ENCODE measurements at regions not wholly inside any gene's neighbourhood (a gene's known extent, or its start where the extent isn't known, plus 50 kb on each side); places are given as distances from the start of the nearest gene placed in this dataset.
"Not testable (repeated sequence)": the region's sequence is repeated elsewhere in the genome, so short reads cannot be mapped to it uniquely, and the experiment has no call there.

DNA sequence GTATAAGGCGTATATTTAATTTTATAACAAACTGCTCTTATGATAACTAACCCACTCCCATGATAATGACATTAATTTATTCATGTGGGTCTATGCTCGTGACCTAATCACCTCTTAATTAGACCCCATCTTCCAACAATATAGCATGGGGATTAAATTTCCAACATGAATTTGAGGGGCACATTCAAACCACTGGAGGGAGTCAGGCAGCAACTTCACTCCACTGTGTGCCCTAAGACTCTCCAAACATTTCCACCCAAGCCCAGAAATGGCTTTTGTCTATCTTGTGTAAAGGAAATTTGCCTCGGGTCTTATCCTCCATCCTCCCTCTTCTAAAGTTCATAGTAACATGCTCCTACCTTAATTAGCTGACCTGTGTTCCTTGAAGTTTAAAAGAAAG is 616.1 kb upstream of the CPEB2 start:
- no peak for DNase-seq (ENCODE audit: low read depth in 4 of 4, low spot score in 2 of 4)

GRCh38 chr4:14387647-14388046 is 614.6 kb upstream of the CPEB2 start:
- no peak for DNase-seq (ENCODE audit: low read depth in 4 of 4, low spot score in 2 of 4)

DNA sequence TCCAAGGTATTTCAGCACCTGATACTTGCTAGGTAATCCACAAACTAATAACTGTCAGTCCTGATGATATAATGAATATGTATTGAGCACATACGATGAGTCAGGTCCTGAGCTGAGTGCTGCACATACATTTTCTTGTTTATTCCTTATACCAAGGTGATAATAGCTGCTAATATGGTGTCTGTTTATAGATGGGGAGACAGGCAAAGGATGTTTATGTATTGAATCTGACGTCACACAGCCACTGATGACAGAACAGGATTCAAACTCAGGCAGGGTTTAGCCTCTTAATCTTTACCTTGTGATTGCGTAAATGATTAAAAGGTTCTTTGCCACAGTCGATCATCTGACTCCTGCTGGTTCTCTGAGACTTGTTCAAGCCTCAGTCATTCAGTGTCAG is 609.9 kb upstream of the CPEB2 start:
- DNase-seq (ENCODE audit: low read depth in 4 of 4, low spot score in 2 of 4) = no peak

DNA sequence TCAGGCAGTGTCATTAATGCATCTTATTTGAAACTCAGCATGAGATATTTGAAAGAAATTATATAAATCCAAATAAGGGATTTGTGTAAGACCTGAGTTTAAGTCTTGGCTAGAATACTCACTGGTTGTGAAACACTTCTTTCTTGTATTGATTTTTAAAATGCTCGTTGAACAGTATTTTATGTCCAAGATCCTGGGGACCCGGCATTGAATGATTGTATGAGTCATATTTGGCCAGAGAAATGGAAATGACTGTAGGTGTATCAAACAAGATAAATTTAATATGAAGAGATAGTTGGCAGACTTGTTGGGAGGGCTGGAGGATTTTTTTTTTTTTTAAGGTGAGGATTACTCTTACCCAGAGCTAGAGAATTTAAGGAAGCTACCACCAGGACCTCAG is 606.1 kb upstream of the CPEB2 start:
- DNase-seq (ENCODE audit: low read depth in 4 of 4, low spot score in 2 of 4) = no peak

- no peak for DNase-seq (ENCODE audit: low read depth in 4 of 4, low spot score in 2 of 4)
These were observed 602.4 kb upstream of the CPEB2 start for GRCh38 chr4:14399848-14400247.

- no peak for DNase-seq (ENCODE audit: low read depth in 4 of 4, low spot score in 2 of 4)
These were observed 602.0 kb upstream of the CPEB2 start for GRCh38 chr4:14400307-14400706.

- no peak for DNase-seq (ENCODE audit: low read depth in 4 of 4, low spot score in 2 of 4)
These were observed 599.1 kb upstream of the CPEB2 start for GRCh38 chr4:14403132-14403531.

DNA sequence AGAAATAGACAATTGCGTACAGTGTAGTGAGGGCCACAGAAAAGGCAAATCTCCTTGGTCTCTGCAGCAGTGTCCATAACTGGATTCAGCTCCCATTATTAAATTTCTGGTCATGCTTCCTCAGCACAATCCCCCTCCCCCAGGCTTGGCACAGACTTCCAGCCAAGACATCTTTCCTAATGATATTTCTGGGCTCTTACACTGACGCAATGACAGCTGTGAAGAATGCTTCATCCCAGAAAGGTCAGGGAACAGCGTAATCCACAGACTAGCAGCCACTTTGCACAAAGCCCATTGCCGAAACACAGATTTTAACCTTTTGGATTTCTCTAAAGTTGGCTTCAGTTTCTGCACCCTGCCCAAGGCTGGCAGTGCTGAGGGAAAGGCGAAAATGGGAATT is 597.6 kb upstream of the CPEB2 start:
- DNase-seq (ENCODE audit: low read depth in 4 of 4, low spot score in 2 of 4) = no peak

DNA sequence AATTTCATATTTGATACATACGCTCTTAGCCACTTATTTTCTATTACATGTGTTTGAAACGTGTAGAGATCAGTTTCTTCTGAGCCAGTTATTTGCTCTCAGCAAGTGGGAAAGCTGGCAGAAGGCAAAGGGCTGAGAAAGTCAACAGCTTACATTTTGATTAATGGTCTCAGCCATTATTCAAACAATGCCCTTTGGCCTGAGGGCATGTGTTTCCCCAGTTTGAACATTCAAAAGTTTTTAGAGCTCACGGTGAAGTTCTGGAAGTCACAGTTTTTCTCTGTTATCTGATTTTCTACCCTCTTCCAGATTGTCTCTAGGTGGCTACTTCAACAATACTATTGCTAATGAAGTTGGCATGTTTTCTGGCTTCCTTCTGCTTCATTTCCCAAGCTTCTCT is 591.8 kb upstream of the CPEB2 start:
- no peak for DNase-seq (ENCODE audit: low read depth in 4 of 4, low spot score in 2 of 4)

GRCh38 chr4:14415146-14415545 is 587.1 kb upstream of the CPEB2 start:
- DNase-seq (ENCODE audit: low read depth in 4 of 4, low spot score in 2 of 4) = peak in 1 of 4 donors; percentile 2

- DNase-seq (ENCODE audit: low read depth in 4 of 4, low spot score in 2 of 4) = no peak
These were observed 582.8 kb upstream of the CPEB2 start for GRCh38 chr4:14419516-14419915.

DNA sequence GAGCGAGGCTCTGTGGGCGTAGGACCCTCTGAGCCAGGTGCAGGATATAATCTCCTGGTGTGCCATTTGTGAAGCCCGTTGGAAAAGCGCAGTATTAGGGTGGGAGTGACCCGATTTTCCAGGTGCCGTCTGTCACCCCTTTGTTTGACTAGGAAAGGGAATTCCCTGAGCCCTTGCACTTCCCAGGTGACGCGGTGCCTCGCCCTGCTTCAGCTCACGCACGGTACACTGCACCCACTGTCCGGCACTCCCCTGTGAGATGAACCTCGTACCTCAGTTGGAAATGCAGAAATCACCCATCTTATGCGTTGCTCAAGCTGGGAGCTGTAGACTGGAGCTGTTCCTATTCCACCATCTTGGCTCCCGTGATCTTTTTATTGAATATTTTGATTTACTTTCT is 576.0 kb upstream of the CPEB2 start:
- DNase-seq (ENCODE audit: low read depth in 4 of 4, low spot score in 2 of 4) = not testable (repeated sequence)

DNA sequence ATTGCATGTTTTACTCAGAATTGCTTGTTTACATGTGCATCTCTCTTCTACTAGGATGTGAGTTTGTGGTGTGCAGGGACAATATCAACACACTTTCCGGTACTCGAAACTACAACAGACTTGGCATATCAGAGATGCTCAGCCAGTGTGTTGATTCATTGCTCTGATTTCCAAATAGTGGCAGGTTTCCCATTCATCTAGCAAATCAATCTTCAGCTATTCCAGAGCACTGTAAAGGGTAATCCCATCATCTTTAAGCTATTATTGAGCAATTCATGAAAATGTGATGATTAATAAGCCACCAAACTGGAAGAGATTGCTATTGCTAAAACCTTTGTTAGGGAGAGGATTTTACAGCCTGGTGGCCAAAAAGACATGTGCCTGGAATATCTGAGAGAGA is 574.2 kb upstream of the CPEB2 start:
- DNase-seq (ENCODE audit: low read depth in 4 of 4, low spot score in 2 of 4) = no peak

- DNase-seq (ENCODE audit: low read depth in 4 of 4, low spot score in 2 of 4) = no peak
These were observed 570.8 kb upstream of the CPEB2 start for GRCh38 chr4:14431155-14432134.

- DNase-seq (ENCODE audit: low read depth in 4 of 4, low spot score in 2 of 4) = no peak
These were observed 567.8 kb upstream of the CPEB2 start for GRCh38 chr4:14434483-14434882.

GRCh38 chr4:14434916-14435315 is 567.4 kb upstream of the CPEB2 start:
- no peak for DNase-seq (ENCODE audit: low read depth in 4 of 4, low spot score in 2 of 4)

DNA sequence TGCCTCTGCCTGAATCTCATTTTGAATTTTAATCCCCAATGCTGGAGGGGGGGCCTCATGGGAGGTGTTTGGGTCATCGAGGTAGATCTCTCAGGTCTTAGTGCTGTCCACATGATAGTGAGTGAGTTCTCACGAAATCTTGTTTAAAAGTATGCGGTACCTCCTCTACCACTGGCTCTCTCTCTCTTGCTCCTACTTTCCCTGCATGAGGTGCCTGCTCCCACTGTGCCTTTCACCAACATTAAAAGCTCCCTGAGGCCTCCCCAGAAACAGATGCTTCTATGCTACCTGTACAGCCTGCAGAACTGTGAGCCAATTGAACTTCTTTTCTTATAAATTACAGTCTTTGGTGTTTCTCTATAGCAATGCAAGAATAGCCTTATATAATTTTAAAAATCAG is 560.7 kb upstream of the CPEB2 start:
- no peak for DNase-seq (ENCODE audit: low read depth in 4 of 4, low spot score in 2 of 4)

DNA sequence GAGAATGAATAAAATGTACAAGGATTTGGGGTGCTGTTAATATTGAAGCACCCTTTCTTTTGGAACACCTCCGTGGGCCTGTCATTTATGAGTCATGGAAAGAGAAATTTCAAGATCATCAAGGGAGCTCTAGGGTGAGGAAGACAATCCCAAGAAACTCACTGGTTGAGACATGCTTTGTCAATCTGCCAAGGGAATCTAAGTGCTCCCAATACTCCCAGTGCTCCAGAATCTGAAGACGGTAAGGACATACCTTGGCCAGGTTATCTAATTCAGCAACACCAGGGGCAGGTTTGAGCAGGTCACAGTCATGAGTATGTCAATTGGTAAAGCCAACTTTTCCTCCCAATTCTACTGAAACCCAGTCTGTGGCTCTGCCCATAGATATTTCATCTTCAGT is 556.4 kb upstream of the CPEB2 start:
- DNase-seq (ENCODE audit: low read depth in 4 of 4, low spot score in 2 of 4) = no peak

GRCh38 chr4:14446311-14446710 is 556.0 kb upstream of the CPEB2 start:
- no peak for DNase-seq (ENCODE audit: low read depth in 4 of 4, low spot score in 2 of 4)

DNA sequence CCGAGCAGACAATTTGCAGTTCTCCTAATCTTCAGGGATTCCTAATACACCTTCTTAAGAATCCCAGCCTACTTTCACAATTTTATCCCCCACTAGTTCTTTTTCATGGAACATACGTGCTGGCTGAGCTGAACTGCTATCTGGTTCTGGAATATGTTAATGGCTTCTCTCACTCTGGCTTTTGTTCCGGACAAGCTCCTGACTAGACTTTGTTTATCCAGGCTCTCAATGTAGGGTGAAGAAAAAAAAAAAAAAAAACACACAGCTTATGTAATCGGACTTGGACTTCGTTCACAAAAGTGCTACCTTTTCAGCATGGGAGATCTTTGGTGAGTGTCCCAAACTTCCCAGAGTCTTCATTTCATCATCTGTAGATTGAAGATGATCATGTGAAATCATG is 555.4 kb upstream of the CPEB2 start:
- DNase-seq (ENCODE audit: low read depth in 4 of 4, low spot score in 2 of 4) = no peak

DNA sequence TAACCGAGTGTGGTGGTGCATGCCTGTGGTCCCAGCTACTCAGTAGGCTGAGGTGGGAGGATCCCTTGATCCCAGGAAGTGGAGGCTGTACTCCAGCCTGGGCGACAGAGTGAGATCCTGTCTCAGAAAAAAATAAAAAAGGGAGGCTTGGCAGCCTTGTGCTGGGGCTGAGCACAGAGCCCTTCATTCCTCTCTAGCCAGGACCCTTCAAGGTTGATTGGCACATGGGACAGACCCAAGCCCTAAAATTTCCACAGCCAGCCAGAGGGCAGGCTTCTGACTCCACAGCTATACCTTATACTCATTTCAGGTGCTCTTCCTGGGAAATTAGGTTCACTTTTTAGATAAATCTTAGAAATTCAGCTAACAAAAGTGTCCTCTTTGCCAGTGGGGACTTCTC is 553.0 kb upstream of the CPEB2 start:
- no peak for DNase-seq (ENCODE audit: low read depth in 4 of 4, low spot score in 2 of 4)

DNA sequence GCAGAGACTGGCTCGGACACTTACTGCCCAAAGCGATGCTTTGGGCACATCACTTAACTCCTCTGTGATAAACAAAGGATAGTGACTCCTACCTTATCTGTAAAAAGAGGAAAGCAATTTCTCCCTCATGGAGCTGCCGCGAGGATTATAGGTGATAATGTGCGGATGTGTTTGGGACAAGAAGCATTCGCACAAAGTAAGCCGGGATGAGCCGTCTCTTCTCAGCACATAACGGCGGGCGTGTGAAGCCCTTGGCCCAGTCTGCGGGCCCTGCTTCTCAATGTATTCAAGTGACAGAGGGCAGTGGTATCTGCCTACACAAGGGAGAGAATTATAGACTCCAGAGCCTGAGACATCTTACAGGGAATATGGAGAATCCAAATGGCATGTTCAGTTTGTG is 550.3 kb upstream of the CPEB2 start:
- no peak for DNase-seq (ENCODE audit: low read depth in 4 of 4, low spot score in 2 of 4)

DNA sequence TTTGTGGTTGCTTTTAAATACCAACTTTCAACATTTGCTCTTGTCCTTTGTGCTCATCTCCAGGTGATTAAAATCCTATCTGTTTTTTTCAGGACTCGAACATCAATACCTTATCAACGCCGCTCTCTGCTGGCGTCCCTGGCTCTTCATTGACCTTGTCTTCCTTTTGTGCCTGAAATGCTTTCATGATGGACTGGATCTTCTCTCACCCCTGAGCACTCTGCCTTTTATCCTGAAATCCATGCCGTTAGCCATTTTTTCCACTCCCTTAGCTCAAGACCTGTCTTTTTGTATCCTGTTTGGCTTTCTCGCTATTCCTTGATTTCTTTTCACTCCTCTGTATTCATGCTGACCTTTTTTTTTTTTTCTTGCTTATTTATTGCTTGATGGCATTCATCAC is 549.5 kb upstream of the CPEB2 start:
- DNase-seq (ENCODE audit: low read depth in 4 of 4, low spot score in 2 of 4) = no peak

Data from left renal cortex interstitium (tissue), 4 donors.